ENCODE measurements at regions not wholly inside any gene's neighbourhood (a gene's known extent, or its start where the extent isn't known, plus 50 kb on each side); places are given as distances from the start of the nearest gene placed in this dataset.
"Not testable (repeated sequence)": the region's sequence is repeated elsewhere in the genome, so short reads cannot be mapped to it uniquely, and the experiment has no call there.

GRCh38 chr6:113362301-113363047 lies 494.7 kb upstream of the MARCKS start:
- no peak for FAIRE-seq

- no peak for FAIRE-seq
Measured at GRCh38 chr6:113363048-113363798, 493.9 kb upstream of the MARCKS start.

- no peak for FAIRE-seq
Measured at GRCh38 chr6:113363866-113364265, 493.3 kb upstream of the MARCKS start.

- no peak for FAIRE-seq
Measured at GRCh38 chr6:113364766-113365165, 492.4 kb upstream of the MARCKS start.

GRCh38 chr6:113365191-113365590 lies 492.0 kb upstream of the MARCKS start:
- no peak for FAIRE-seq

- FAIRE-seq = no peak
Measured at GRCh38 chr6:113366505-113366904, 490.6 kb upstream of the MARCKS start.

GRCh38 chr6:113370508-113371502 lies 486.3 kb upstream of the MARCKS start:
- peak; percentile 63 for FAIRE-seq

- not testable (repeated sequence) for FAIRE-seq
Measured at GRCh38 chr6:113375466-113375865, 481.7 kb upstream of the MARCKS start.

GRCh38 chr6:113375950-113376846 lies 480.9 kb upstream of the MARCKS start:
- FAIRE-seq = no peak

GRCh38 chr6:113376847-113377165 lies 480.3 kb upstream of the MARCKS start:
- FAIRE-seq = no peak

- no peak for FAIRE-seq
Measured at GRCh38 chr6:113377362-113377942, 479.7 kb upstream of the MARCKS start.

- no peak for FAIRE-seq
Measured at GRCh38 chr6:113380591-113380990, 476.6 kb upstream of the MARCKS start.

- no peak for FAIRE-seq
Measured at GRCh38 chr6:113381232-113381631, 475.9 kb upstream of the MARCKS start.

GRCh38 chr6:113381959-113382358 lies 475.2 kb upstream of the MARCKS start:
- FAIRE-seq = no peak

GRCh38 chr6:113383701-113384100 lies 473.4 kb upstream of the MARCKS start:
- FAIRE-seq = no peak

GRCh38 chr6:113385020-113385431 lies 472.1 kb upstream of the MARCKS start:
- FAIRE-seq = no peak

- no peak for FAIRE-seq
Measured at GRCh38 chr6:113388996-113389395, 468.1 kb upstream of the MARCKS start.

- no peak for FAIRE-seq
Measured at GRCh38 chr6:113392551-113393055, 464.5 kb upstream of the MARCKS start.

GRCh38 chr6:113394216-113394615 lies 462.9 kb upstream of the MARCKS start:
- no peak for FAIRE-seq

- no peak for FAIRE-seq
Measured at GRCh38 chr6:113394729-113395128, 462.4 kb upstream of the MARCKS start.

GRCh38 chr6:113396730-113397129 lies 460.4 kb upstream of the MARCKS start:
- FAIRE-seq = no peak

GRCh38 chr6:113397236-113397635 lies 459.9 kb upstream of the MARCKS start:
- no peak for FAIRE-seq
